NCI-H128 (cell line): ENCODE measurements at regions not wholly inside any gene's neighbourhood (a gene's known extent, or its start where the extent isn't known, plus 50 kb on each side); places are given as distances from the start of the nearest gene placed in this dataset.

Source experiments
- DNase-seq: peaks from one replicate; lab custom pipeline; 2025; ENCODE audit not compliant: unreplicated experiment; lab: John Stamatoyannopoulos, UW

GRCh38 chr3:77967621-77968020, 927.7 kb downstream of the ROBO2 start:
- DNase-seq: no peak

GRCh38 chr3:77976079-77976478, 936.2 kb downstream of the ROBO2 start:
- no peak for DNase-seq

GRCh38 chr3:78003090-78003489, 963.2 kb downstream of the ROBO2 start:
- DNase-seq: no peak

GRCh38 chr3:78004571-78004970, 964.7 kb downstream of the ROBO2 start:
- no peak for DNase-seq

- DNase-seq: no peak
These were observed 973.8 kb downstream of the ROBO2 start for GRCh38 chr3:78013653-78014052.

- DNase-seq: no peak
These were observed 976.0 kb downstream of the ROBO2 start for GRCh38 chr3:78015856-78016255.

GRCh38 chr3:78021710-78022109, 981.8 kb downstream of the ROBO2 start:
- no peak for DNase-seq

GRCh38 chr3:78022232-78022631, 982.3 kb downstream of the ROBO2 start:
- DNase-seq: no peak

GRCh38 chr3:78023257-78023656, 983.4 kb downstream of the ROBO2 start:
- DNase-seq: no peak

- DNase-seq: no peak
These were observed 986.0 kb downstream of the ROBO2 start for GRCh38 chr3:78025916-78026315.

- no peak for DNase-seq
These were observed 986.5 kb downstream of the ROBO2 start for GRCh38 chr3:78026318-78026828.

GRCh38 chr3:78029775-78030174, 989.9 kb downstream of the ROBO2 start:
- DNase-seq: no peak

- DNase-seq: no peak
These were observed 995.3 kb downstream of the ROBO2 start for GRCh38 chr3:78035131-78035641.

- DNase-seq: no peak
These were observed 1001.6 kb downstream of the ROBO2 start for GRCh38 chr3:78041486-78041885.

GRCh38 chr3:78046566-78046965, 1006.7 kb downstream of the ROBO2 start:
- no peak for DNase-seq

GRCh38 chr3:78048698-78049097, 1008.8 kb downstream of the ROBO2 start:
- no peak for DNase-seq

GRCh38 chr3:78049521-78049920, 1009.6 kb downstream of the ROBO2 start:
- no peak for DNase-seq

GRCh38 chr3:78050276-78051065, 1010.6 kb downstream of the ROBO2 start:
- no peak for DNase-seq

GRCh38 chr3:78052746-78053145, 1012.8 kb downstream of the ROBO2 start:
- no peak for DNase-seq

- DNase-seq: no peak
These were observed 1026.4 kb downstream of the ROBO2 start for GRCh38 chr3:78066287-78066686.

GRCh38 chr3:78070188-78070587, 1030.3 kb downstream of the ROBO2 start:
- DNase-seq: no peak

- no peak for DNase-seq
These were observed 1036.5 kb downstream of the ROBO2 start for GRCh38 chr3:78076379-78076778.

- no peak for DNase-seq
These were observed 1037.3 kb downstream of the ROBO2 start for GRCh38 chr3:78077178-78077577.
